ENCODE measurements at regions not wholly inside any gene's neighbourhood (a gene's known extent, or its start where the extent isn't known, plus 50 kb on each side); places are given as distances from the start of the nearest gene placed in this dataset.
"Not testable (repeated sequence)": the region's sequence is repeated elsewhere in the genome, so short reads cannot be mapped to it uniquely, and the experiment has no call there.

DNA sequence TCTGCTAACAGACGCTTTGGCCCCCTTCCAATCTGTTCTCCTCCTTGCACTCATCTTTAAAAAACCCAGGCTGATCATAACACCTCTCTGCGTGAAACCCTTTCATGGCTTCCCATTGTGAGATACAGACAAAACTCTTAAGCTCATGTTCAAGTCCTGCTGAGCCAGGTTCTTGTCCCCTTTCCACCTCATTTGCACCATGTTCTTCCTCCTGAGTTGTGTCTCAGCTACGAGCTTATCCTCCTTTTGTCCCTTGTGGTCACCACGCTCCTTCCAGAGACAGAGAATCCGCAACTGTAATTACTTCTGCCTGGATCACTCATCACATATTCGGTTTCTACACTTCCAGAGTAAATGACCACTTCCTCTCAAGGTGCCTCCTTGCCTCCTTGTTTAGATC lies 238.8 kb downstream of the ACTR3 start:
- H3K36me3 ChIP-seq (ENCODE audit: control insufficient read depth in 2 of 2, insufficient read depth in 1 of 2, low read length in 2 of 2): no peaks in the 10 kb centered on the region
- H3K4me1 ChIP-seq (ENCODE audit: control insufficient read depth, insufficient read depth, low read length): no peaks in the 10 kb centered on the region
- no peaks in the 10 kb centered on the region for H3K9me3 ChIP-seq (ENCODE audit: control insufficient read depth, insufficient read depth, low read depth, low read length)
- H3K27ac ChIP-seq (ENCODE audit: extremely low read depth, low read depth, low read length): no peak overlapping the region
- H3K4me3 ChIP-seq (ENCODE audit: low read depth, low read length): no peak overlapping the region
- ChIA-PET CTCF (no interaction called here), POLR2A (no interaction called here)
- no peak for TF ChIP-seq ZNF596 (tag by site-specific recombination; IDR thresholded peaks at IDR 0.05)

GRCh38 chr2:114132050-114132449 lies 242.2 kb downstream of the ACTR3 start:
- H3K4me3 ChIP-seq (ENCODE audit: low read depth, low read length); H3K27ac ChIP-seq (ENCODE audit: extremely low read depth, low read depth, low read length); H3K36me3 ChIP-seq (ENCODE audit: control insufficient read depth in 2 of 2, insufficient read depth in 1 of 2, low read length in 2 of 2); POLR2A ChIA-PET; CTCF ChIA-PET; H3K4me1 ChIP-seq (ENCODE audit: control insufficient read depth, insufficient read depth, low read length); H3K9me3 ChIP-seq (ENCODE audit: control insufficient read depth, insufficient read depth, low read depth, low read length): not testable (repeated sequence)
- TF ChIP-seq ZNF146 (tag by site-specific recombination; IDR thresholded peaks at IDR 0.05): peak; percentile 58; the same call in 1 of the 2 replicates

DNA sequence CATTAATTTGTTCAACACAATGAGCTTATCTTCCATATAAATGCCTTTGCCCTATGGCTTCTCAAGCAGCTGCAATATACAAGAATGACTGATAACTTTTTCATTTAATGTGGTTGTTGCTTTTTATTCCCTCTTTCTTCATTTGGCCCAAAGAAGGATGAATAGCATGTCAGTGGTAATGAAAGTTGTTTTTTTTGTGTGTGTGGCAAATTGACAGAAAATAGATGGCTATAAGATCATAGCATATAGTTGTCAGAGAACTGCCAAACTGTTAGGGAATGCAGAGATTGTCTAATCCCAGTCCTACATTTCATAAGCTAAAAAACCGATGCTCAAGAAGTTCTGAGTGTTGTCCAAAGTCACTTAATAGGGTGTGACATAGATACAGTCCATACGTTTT lies 244.3 kb downstream of the ACTR3 start:
- H3K4me3 ChIP-seq (ENCODE audit: low read depth, low read length): no peak overlapping the region
- H3K27ac ChIP-seq (ENCODE audit: extremely low read depth, low read depth, low read length): no peak overlapping the region
- TF ChIP-seq ZNF214 (tag by site-specific recombination; IDR thresholded peaks at IDR 0.05; ENCODE audit: borderline replicate concordance) (no peak), ZNF501 (tag by site-specific recombination; IDR thresholded peaks at IDR 0.05) (no peak), ZNF266 (tag by site-specific recombination; IDR thresholded peaks at IDR 0.05; ENCODE audit: low read depth) (no peak), ZNF169 (tag by site-specific recombination; IDR thresholded peaks at IDR 0.05) (no peak), ZNF24 (tag by site-specific recombination; IDR thresholded peaks at IDR 0.05) (no peak), ZNF623 (tag by site-specific recombination; IDR thresholded peaks at IDR 0.05) (no peak), ZNF791 (tag by site-specific recombination; IDR thresholded peaks at IDR 0.05) (no peak), ZNF416 (tag by site-specific recombination; IDR thresholded peaks at IDR 0.05) (no peak), ZNF521 (tag by site-specific recombination; IDR thresholded peaks at IDR 0.05) (no peak), ZNF670 (tag by site-specific recombination; IDR thresholded peaks at IDR 0.05; ENCODE audit: low read depth) (no peak), ZNF561 (tag by site-specific recombination; IDR thresholded peaks at IDR 0.05; ENCODE audit: borderline replicate concordance) (no peak), ZNF155 (tag by site-specific recombination; IDR thresholded peaks at IDR 0.05) (no peak), ZNF610 (tag by site-specific recombination; IDR thresholded peaks at IDR 0.05; ENCODE audit: borderline replicate concordance) (no peak)
- TF ChIP-seq, protein P1, sequence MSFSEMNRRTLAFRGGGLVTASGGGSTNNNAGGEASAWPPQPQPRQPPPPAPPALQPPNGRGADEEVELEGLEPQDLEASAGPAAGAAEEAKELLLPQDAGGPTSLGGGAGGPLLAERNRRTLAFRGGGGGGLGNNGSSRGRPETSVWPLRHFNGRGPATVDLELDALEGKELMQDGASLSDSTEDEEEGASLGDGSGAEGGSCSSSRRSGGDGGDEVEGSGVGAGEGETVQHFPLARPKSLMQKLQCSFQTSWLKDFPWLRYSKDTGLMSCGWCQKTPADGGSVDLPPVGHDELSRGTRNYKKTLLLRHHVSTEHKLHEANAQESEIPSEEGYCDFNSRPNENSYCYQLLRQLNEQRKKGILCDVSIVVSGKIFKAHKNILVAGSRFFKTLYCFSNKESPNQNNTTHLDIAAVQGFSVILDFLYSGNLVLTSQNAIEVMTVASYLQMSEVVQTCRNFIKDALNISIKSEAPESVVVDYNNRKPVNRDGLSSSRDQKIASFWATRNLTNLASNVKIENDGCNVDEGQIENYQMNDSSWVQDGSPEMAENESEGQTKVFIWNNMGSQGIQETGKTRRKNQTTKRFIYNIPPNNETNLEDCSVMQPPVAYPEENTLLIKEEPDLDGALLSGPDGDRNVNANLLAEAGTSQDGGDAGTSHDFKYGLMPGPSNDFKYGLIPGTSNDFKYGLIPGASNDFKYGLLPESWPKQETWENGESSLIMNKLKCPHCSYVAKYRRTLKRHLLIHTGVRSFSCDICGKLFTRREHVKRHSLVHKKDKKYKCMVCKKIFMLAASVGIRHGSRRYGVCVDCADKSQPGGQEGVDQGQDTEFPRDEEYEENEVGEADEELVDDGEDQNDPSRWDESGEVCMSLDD (tag by site-specific recombination; IDR thresholded peaks at IDR 0.05): no peak
- ChIA-PET POLR2A (no interaction called here), CTCF (no interaction called here)
- H3K9me3 ChIP-seq (ENCODE audit: control insufficient read depth, insufficient read depth, low read depth, low read length): no peaks in the 10 kb centered on the region
- H3K36me3 ChIP-seq (ENCODE audit: control insufficient read depth in 2 of 2, insufficient read depth in 1 of 2, low read length in 2 of 2): no peaks in the 10 kb centered on the region
- H3K4me1 ChIP-seq (ENCODE audit: control insufficient read depth, insufficient read depth, low read length): no peaks in the 10 kb centered on the region

DNA sequence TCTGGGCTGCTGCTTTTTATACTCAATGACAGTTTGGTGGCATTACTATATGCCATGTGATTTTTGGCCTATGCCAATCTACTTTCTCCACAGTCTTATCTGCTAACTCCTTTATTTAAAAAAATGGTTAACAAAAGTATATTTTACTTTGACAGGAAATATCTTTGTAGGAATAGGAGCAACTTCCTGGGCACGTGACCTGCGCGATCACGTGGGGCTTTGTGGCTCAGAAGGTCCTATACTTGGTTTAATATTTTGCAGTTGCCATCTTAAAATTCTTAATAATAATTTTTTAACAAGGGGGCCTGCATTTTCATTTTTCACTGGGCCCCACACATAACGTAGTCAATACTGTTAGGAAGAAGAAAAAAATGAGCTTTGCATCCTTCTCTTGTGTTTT lies 249.7 kb downstream of the ACTR3 start:
- H3K4me3 ChIP-seq (ENCODE audit: low read depth, low read length): no peak overlapping the region
- ChIA-PET CTCF (no interaction called here), POLR2A (no interaction called here)
- H3K36me3 ChIP-seq (ENCODE audit: control insufficient read depth in 2 of 2, insufficient read depth in 1 of 2, low read length in 2 of 2): no peaks in the 10 kb centered on the region
- no peaks in the 10 kb centered on the region for H3K9me3 ChIP-seq (ENCODE audit: control insufficient read depth, insufficient read depth, low read depth, low read length)
- no peaks in the 10 kb centered on the region for H3K4me1 ChIP-seq (ENCODE audit: control insufficient read depth, insufficient read depth, low read length)
- no peak overlapping the region for H3K27ac ChIP-seq (ENCODE audit: extremely low read depth, low read depth, low read length)
- TF ChIP-seq ZNF513 (tag by site-specific recombination; IDR thresholded peaks at IDR 0.05) (no peak), ZNF610 (tag by site-specific recombination; IDR thresholded peaks at IDR 0.05; ENCODE audit: borderline replicate concordance) (no peak), ZNF585B (tag by site-specific recombination; IDR thresholded peaks at IDR 0.05) (no peak), ZNF596 (tag by site-specific recombination; IDR thresholded peaks at IDR 0.05) (no peak), ZNF555 (tag by site-specific recombination; conservative IDR thresholded peaks at IDR 0.05) (no peak), ZNF366 (tag by site-specific recombination; conservative IDR thresholded peaks at IDR 0.05) (no peak), ZBTB8A (tag by site-specific recombination; IDR thresholded peaks at IDR 0.05) (no peak), ZNF654 (tag by site-specific recombination; IDR thresholded peaks at IDR 0.05; ENCODE audit: low read depth) (no peak), ZBTB7A (tag by site-specific recombination; IDR thresholded peaks at IDR 0.05; ENCODE audit: low read depth) (no peak), ZNF112 (tag by site-specific recombination; IDR thresholded peaks at IDR 0.05) (no peak)
- TF ChIP-seq, protein P1 (tag by site-specific recombination; IDR thresholded peaks at IDR 0.05): no peak

Measured in HEK293 (cell line).